ENCODE measurements at regions not wholly inside any gene's neighbourhood (a gene's known extent, or its start where the extent isn't known, plus 50 kb on each side); places are given as distances from the start of the nearest gene placed in this dataset.

DNA sequence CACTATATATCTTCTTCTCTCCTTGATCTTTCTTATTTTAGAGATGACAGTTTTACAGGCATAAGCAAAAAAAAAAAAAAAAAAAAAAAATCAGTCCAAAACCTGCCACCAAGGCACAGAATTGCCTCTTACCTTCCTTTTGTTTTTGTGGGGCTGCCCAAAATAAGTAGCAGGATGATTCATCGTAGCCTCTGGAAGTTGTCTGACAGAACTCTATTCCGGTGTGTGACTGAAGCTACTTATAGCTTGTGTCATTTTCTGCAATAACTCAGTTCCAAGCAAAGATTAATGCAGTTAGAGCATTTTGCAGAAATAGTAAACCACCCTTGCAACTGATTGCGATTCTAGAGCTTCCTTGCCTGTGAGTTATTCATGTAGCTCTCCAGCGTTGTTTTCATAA lies 186.8 kb downstream of the KIF2B start:
- no peak for DNase-seq

DNA sequence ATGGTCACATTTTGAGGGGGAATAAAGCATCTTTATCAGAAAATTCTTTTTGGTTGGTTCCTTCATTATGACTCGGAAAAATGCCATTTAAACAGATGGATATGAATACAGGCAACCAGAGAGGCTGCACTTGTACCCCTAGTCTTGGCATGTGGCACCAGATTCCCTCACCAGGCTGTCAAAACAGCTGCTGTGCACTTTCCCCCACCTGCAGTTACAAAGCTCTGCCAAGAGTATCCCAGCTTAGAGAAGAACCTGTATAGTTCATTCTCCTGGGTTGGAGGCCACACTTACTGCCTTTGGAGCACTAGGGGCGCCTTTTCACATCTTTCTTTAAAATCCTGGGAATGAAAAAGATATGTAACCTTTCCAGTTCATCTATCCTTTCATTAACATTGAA lies 190.3 kb downstream of the KIF2B start:
- no peak for DNase-seq

DNA sequence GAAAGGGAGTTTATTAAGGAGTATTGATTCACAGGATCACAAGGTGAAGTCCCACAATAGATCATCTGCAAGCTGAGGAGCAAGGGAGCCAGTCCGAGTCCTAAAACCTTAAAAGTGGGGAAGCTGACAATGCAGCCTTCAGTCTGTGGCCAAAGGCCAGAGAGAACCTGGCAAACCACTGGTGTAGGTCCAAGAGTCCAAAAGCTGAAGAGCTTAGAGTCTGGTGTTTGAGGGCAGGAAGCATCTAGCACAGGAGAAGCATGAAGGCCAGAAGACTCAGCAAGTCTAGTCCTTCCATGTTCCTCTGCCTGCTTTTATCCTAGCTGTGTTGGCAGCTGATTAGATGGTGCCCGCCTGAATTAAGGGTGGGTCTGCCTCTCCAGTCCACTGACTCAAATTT lies 193.0 kb downstream of the KIF2B start:
- DNase-seq, result no peak

DNA sequence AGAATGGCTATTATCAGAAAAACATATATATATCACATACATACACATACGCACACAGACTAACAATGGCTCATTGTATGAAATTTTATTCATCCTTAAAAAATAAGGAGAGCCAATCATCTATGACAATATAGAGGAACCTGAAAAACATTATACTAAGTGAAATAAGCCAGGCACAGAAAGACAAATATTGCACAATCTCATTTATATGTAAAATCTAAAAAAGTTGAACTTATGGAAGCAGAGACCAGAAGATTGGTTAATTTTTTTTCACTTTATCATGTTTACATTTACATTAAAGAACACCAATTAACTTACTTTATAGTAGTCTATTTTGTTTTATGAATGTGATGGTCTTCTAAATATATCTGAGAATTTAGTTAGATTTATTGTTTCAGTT lies 198.7 kb downstream of the KIF2B start:
- DNase-seq, result no peak

- DNase-seq, result no peak
Observed at GRCh38 chr17:54028986-54029580, 206.4 kb downstream of the KIF2B start.

GRCh38 chr17:54029986-54030385 lies 207.3 kb downstream of the KIF2B start:
- DNase-seq, result no peak

DNA sequence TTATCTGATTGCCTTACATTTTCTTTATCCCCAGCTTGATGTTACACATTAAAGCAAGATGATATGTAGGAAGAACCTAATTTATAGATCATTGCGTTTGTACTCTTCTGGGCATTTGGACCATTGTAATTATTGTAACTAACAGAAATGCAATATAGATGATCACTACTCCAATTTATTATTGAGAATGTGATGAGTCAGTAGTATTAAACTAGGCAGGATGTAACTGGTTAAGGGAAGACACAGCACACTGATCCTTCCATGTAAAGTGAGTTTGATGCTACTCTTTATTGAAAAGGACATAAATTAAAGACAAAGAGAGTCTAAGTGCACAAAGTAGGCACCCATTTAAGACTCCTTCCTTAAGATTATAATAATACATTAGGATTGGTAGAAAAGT lies 223.8 kb downstream of the KIF2B start:
- DNase-seq, result no peak

DNA sequence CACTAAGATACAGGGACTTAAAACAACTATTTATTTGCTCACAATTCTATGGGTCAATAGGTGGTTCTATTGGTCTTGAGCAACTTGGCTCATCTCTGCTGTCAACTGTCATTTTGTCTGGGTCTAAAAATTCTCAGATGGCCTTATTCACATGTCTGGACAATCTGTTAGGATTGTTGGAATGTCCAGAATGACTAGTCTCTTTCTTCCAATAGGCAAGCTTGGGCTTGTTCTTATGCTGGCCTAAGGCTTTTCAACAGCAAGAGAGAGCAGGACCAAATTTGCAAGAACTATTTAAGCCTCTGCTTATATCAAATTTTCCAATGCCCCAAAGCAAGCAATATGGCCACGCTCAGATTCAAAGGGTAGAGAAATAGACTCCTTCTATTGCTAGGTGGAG lies 240.9 kb downstream of the KIF2B start:
- DNase-seq, result no peak

DNA sequence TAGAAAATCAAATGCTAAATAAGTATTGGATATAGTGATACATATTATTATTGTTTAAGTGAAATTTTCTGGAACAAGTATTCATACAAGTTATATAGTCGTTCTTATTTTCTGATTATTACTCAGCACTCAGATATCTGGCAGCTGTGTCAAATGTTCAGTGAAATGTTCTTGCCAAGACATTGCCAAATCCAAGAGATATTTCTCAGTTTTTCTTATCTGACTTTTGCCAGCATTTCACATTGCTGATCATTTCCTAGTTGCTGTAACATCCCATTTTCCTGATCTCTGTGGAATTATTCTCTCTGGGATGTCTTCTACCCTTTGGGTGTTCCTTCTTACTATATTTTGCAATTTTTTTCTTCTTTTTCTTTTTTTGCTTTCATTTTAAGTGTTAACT lies 262.3 kb downstream of the KIF2B start:
- DNase-seq, result no peak

GRCh38 chr17:54085934-54086333 lies 263.2 kb downstream of the KIF2B start:
- DNase-seq, result no peak

- DNase-seq, result no peak
Observed at GRCh38 chr17:54096216-54096615, 273.5 kb downstream of the KIF2B start.

DNA sequence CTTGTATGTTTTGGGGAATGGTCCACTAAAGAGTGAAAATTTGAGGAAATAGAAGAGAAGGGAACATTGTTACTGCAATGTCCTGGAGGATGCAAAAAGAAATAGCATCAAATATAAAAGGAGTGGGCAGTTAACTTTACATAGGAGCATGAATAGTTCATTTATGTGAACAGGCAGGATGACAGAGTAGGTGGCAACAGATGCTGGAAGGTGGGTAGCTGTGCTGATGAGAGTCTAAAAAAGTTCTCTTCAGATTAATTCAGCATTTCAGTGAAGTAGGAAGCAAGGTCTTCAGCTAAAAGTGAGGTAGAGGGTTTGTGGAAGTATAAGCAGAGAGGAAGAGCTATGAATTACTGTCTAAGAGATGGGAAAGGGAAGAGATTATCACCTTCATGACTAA lies 276.5 kb downstream of the KIF2B start:
- no peak for DNase-seq

DNA sequence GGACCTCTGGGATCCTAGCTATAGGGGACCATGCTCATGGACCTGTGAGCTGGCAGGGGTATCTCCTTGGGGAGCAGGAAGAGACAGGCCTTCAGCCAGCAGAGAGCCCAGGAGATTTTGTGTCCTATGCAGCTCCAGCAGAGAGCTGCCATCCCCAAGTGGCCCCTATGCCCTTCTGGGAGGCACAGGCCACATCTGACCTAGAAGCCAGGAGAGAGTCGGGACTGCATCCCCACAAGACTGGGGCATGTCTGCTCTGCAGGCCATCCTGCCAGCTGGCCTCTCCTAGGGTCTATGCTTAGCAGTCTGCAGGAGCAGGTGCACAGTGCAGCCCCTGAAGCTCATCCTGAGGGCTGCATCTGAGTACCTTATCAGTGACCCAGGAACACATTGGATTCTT lies 279.5 kb downstream of the KIF2B start:
- DNase-seq, result no peak

DNA sequence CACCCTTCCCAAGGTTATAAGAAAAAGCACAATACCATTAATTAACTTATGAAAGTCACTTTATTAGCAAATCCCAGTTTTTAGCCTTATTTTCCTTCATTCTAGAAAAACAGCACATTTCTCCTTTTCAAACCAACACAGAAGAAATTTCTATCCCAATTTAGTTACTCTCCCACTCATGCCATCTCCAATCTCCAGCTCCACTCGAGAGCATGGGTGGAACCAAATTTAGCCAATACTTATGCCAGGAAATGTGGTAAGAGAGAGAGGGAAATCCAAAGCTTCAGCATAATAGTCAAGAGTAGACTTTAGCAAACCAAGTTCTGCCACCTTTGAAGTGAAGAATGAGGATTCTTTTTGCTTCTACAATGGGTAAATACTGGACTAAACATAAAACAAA lies 288.8 kb downstream of the KIF2B start:
- no peak for DNase-seq

DNA sequence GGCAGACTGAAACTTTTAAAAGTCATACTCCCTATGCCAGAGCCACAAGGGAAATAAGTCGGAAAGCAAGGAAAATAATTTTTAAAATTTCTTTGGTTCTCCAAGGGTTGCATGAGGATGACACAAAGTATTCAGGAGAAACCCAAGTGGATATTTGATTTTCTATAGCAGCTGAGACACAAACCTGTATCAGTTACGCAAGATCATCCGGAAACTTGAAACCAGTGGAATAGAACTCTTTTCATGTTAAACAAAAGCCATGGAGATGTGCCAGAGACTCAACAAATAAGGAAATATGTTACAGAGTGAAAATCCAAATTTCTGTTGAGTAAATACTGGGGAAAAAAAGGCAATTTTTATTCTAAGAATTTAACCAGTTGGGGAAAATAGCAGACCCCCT lies 294.7 kb downstream of the KIF2B start:
- no peak for DNase-seq

- DNase-seq, result no peak
Observed at GRCh38 chr17:54124456-54124855, 301.7 kb downstream of the KIF2B start.

DNA sequence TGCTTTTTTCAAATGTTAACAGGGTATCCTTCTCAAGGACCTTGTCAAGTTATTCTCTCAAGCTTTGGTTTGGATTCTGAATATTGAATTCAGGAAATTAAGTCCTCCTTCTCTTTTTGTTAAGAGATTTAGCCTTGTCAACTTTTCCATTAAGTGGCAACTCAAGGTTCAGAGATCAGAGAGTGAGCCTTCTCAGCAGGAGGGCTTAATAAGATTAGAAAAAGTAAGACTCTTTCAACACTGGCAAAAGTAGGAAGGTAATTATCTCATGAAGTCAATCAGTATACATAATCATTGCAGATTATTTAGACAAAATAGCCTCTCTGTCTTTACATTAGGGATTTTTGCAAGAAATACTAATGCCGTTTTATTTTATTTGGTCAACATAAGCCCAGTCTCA lies 330.7 kb downstream of the KIF2B start:
- DNase-seq, result no peak

GRCh38 chr17:54157542-54157941 lies 334.8 kb downstream of the KIF2B start:
- DNase-seq, result no peak

- DNase-seq, result peak; percentile 0
Observed at GRCh38 chr17:54172096-54172984, 349.6 kb downstream of the KIF2B start.

GRCh38 chr17:54172985-54173316 lies 350.2 kb downstream of the KIF2B start:
- no peak for DNase-seq

DNA sequence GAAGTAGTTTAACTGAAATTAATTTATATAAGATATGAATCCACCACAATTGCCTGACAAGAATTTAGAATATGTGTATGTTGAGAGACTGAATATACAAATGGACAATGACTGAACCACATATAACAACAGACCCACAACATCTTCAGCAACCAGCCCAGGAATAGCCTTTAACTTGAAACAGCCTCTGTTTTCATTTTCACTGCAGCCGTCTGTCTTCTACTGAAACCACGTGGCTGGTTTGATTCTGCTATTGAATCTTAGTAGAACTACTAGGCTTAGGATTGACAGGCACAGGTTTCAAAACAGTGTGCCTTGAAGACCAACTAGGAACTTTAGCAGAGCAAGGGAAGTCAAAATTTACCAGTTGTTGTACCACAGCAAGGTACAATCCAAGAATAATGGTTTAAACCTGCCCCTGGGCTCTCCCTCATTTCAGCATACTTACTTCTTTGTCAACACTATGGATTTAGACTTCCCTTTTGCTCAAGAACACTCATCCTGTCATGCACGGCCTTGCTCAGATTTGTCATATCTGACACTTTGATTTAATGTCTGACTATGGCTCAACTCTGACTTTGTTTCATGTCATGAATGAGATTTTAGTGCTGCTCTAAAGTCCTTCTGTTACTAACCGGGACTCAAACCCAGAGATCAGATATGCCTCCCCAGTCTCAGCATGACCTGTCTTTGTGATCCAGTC lies 355.0 kb downstream of the KIF2B start:
- DNase-seq, result no peak

DNA sequence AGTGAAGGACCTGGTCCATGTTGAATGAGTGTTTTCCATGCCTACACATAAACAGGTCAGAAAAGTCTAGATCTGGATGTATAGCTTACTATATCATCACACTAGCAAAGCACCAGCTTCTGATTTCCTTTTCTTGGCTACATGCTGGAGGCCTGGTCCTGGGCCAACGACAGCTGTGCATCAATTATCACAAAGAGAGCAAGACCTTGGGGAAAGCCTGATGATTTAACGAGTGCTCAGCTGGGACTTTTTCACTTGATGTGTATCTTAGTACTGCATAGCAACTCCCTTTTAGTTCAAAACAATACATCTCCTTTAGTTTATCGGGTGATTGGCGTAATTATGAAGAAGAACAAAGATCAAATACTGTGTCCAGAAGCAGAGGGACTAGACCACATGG lies 358.2 kb downstream of the KIF2B start:
- DNase-seq, result no peak

DNA sequence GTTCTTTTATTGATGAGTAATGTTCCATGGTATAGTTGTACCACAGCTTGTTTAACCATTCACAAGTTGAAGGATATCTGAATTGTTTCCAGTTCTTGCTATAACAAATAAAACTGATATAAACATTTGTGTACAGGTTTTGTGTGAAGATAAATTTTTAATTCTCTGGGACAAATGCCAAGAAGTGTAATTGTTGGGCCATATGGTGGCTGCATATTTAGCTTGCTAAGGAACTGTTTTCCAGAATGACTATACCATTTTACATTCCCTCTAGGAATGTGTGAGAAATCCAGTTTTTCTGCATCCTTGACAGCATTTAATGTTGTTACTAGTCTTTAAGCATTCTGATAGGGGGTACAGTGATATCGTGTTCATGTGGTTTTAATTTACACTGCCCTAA lies 368.5 kb downstream of the KIF2B start:
- no peak for DNase-seq

GRCh38 chr17:54194268-54194667 lies 371.5 kb downstream of the KIF2B start:
- DNase-seq, result no peak
